OCI-LY1 (cell line): ENCODE measurements at regions not wholly inside any gene's neighbourhood (a gene's known extent, or its start where the extent isn't known, plus 50 kb on each side); places are given as distances from the start of the nearest gene placed in this dataset.

ENCODE experiments used
- H2AFZ ChIP-seq: fragments of 200-600 bp; sonication (generic), shearing (Covaris generic); 2 replicates; pipeline ENCODE4 v1.6.0; 2014; ENCODE audit warnings: antibody characterized with exemption, mild to moderate bottlenecking, low read length
- H3F3A ChIP-seq: fragments of 200-600 bp; sonication (generic), shearing (Covaris generic); 2 replicates; pipeline ENCODE4 v1.6.0; 2014; ENCODE audit warnings: mild to moderate bottlenecking, antibody characterized with exemption, low read length, moderate library complexity; ENCODE audit not compliant: insufficient read depth
- H3K27ac ChIP-seq: fragments of 200-600 bp; sonication (generic); 2 replicates; pipeline ENCODE4 v1.5.1; 2014; ENCODE audit warnings: low read length, mixed run types, mild to moderate bottlenecking, low read depth; ENCODE audit not compliant: poor library complexity, severe bottlenecking
- H3K27me3 ChIP-seq: fragments of 200-600 bp; sonication (generic); 2 replicates; pipeline ENCODE4 v1.6.0; 2014; ENCODE audit warnings: antibody characterized with exemption, mild to moderate bottlenecking, low read length, moderate library complexity; ENCODE audit not compliant: insufficient read depth
- H3K36me3 ChIP-seq: fragments of 200-600 bp; sonication (generic); 2 replicates; pipeline ENCODE4 v1.6.1; 2014; ENCODE audit warnings: mild to moderate bottlenecking, antibody characterized with exemption, low read length, moderate library complexity, mixed read lengths; ENCODE audit not compliant: insufficient read depth
- H3K4me1 ChIP-seq: fragments of 200-600 bp; sonication (generic); 2 replicates; pipeline ENCODE4 v1.5.1; 2014; ENCODE audit warnings: mild to moderate bottlenecking, low read length, moderate library complexity; ENCODE audit not compliant: insufficient read depth, severe bottlenecking
- H3K4me2 ChIP-seq: fragments of 200-600 bp; sonication (generic), shearing (Covaris generic); 2 replicates; pipeline ENCODE4 v1.6.1; 2014; ENCODE audit warnings: low read length
- H3K4me3 ChIP-seq: fragments of 200-600 bp; sonication (generic); 2 replicates; pipeline ENCODE4 v1.5.1; 2014; ENCODE audit warnings: low read length, low read depth, mild to moderate bottlenecking, mixed read lengths; ENCODE audit not compliant: poor library complexity, severe bottlenecking
- H3K79me2 ChIP-seq: fragments of 200-600 bp; shearing (Covaris generic); 2 replicates; pipeline ENCODE4 v1.6.1; 2016; ENCODE audit warnings: mixed run types, low read length, mixed read lengths; ENCODE audit not compliant: insufficient read depth
- H3K9ac ChIP-seq: fragments of 200-600 bp; sonication (generic), shearing (Covaris generic); 2 replicates; pipeline ENCODE4 v1.6.1; 2014; ENCODE audit warnings: mild to moderate bottlenecking, low read length, mixed read lengths
- H3K9me2 ChIP-seq: fragments of 200-600 bp; sonication (generic), shearing (Covaris generic); 2 replicates; pipeline ENCODE4 v1.6.1; 2014; ENCODE audit warnings: low read depth, mild to moderate bottlenecking, low read length, mixed read lengths
- H3K9me3 ChIP-seq: fragments of 200-600 bp; shearing (Covaris generic); 2 replicates; pipeline ENCODE4 v1.6.1; 2014; ENCODE audit warnings: low read length, mixed read lengths
- H4K20me1 ChIP-seq: fragments of 200-600 bp; sonication (generic), shearing (Covaris generic); 2 replicates; pipeline ENCODE4 v1.6.0; 2016; ENCODE audit warnings: mild to moderate bottlenecking, low read length; ENCODE audit not compliant: insufficient read depth
- EZH2 ChIP-seq: fragments of 200-600 bp; sonication (generic), shearing (Covaris generic); IDR thresholded peaks from 2 replicates; pipeline ENCODE4 v1.8.0; 2017; ENCODE audit warnings: borderline replicate concordance, mixed run types, mild to moderate bottlenecking, antibody characterized with exemption, low read length, moderate library complexity, mixed read lengths
- TF ChIP-seq, protein P1 (sequence below): fragments of 200-600 bp; sonication (generic), shearing (Covaris generic); IDR thresholded peaks from 2 replicates; pipeline ENCODE4 v1.5.1; 2017; ENCODE audit warnings: mild to moderate bottlenecking, antibody characterized with exemption, low read length, moderate library complexity, mixed read lengths

DNA sequence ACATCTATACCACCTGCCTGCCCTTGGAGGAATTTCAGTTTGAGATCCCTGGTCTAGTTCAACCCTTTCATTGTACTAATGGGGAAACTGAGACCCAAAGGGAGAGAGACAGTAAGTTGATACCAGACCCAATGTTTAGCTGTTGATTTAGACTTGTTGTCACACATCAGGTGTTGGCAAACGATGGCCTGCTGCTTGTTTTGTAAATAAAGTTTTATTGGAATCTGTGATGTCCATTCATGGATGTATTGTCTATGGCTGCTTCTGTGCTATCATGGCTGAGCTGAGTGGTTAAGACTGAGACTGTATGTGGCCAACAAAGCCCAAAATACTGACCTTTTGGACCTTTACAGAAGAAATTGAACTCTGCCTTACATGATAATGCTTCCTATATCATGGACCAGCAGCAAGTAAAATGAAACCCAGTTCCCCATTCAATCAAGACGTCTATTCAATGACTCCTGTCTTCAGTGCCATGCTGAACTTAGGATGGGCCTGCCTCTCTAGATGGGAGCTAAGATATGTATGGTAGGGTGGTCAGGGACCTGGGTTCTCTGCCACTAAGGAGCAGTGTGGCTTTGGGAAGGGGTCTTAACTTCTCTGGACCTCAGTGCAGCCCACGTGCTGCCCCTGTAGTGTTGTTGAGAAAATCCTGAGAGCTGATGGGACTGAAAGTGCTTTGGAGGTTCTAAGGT lies 111.0 kb downstream of the IRX5 start:
- no peaks in the 10 kb centered on the region for H3K4me1 ChIP-seq
- TF ChIP-seq, protein P1, sequence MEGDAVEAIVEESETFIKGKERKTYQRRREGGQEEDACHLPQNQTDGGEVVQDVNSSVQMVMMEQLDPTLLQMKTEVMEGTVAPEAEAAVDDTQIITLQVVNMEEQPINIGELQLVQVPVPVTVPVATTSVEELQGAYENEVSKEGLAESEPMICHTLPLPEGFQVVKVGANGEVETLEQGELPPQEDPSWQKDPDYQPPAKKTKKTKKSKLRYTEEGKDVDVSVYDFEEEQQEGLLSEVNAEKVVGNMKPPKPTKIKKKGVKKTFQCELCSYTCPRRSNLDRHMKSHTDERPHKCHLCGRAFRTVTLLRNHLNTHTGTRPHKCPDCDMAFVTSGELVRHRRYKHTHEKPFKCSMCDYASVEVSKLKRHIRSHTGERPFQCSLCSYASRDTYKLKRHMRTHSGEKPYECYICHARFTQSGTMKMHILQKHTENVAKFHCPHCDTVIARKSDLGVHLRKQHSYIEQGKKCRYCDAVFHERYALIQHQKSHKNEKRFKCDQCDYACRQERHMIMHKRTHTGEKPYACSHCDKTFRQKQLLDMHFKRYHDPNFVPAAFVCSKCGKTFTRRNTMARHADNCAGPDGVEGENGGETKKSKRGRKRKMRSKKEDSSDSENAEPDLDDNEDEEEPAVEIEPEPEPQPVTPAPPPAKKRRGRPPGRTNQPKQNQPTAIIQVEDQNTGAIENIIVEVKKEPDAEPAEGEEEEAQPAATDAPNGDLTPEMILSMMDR: no peak
- no peak for TF ChIP-seq EZH2
- H3K79me2 ChIP-seq: no peaks in the 10 kb centered on the region
- H3K27me3 ChIP-seq: no peaks in the 10 kb centered on the region; the same call in 1 of the 2 replicates
- no peaks in the 10 kb centered on the region for H3K36me3 ChIP-seq
- H3K27ac ChIP-seq: no peak overlapping the region
- H3K9me3 ChIP-seq: no peaks in the 10 kb centered on the region
- H3F3A ChIP-seq: no peaks in the 10 kb centered on the region
- no peak overlapping the region for H3K4me2 ChIP-seq
- H2AFZ ChIP-seq: no peak overlapping the region
- no peaks in the 10 kb centered on the region for H3K9me2 ChIP-seq
- H4K20me1 ChIP-seq: no peaks in the 10 kb centered on the region
- H3K9ac ChIP-seq: no peak overlapping the region
- no peak overlapping the region for H3K4me3 ChIP-seq

DNA sequence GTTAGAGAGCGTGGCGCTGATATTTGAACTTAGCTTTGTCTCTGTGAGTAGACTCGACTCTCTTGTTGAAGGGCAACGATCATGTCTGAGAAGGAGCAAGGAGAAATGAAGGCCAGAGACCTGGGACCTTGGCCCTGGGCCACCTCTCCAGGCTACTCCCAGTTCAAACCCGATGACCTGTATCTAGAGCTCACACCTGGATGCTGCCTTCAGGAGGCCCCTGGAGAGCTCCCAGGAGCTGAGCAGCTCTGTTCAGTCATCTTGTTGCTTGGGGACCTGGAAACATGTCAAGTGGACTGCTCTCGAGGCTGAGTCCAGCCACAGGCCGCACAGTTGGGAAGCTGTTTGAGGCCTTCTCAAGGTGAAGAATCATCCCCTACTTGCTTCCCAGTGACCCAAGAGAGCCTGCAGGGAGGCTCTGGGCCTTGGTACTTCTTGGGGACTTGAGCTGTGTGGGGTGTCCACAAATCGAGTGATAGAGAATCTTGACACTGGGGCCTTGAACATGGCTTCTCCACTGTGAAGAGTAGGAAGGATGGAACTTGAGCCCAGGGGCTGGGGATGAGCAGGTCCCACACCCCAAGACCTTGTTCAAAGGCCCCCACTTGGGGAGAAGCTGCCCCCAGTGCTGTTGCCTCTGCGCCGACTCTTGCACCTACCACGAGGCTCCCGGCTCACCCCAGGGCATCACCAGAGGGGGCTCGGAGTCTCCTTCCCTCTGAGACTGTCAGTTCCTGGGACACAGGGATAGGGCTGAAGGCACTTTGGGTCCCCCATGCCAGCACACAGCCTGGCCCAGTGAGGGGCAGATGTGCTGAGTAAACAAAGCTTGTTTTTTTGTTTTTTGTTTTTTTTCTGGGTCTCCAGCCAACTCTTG lies 112.1 kb downstream of the IRX5 start:
- no peaks in the 10 kb centered on the region for H3F3A ChIP-seq
- H3K27me3 ChIP-seq: no peaks in the 10 kb centered on the region; the same call in 1 of the 2 replicates
- no peaks in the 10 kb centered on the region for H3K9me2 ChIP-seq
- no peaks in the 10 kb centered on the region for H4K20me1 ChIP-seq
- H3K4me3 ChIP-seq: no peak overlapping the region
- H3K4me2 ChIP-seq: no peak overlapping the region
- no peak overlapping the region for H3K9ac ChIP-seq
- no peaks in the 10 kb centered on the region for H3K79me2 ChIP-seq
- H3K36me3 ChIP-seq: no peaks in the 10 kb centered on the region
- no peak overlapping the region for H3K27ac ChIP-seq
- H2AFZ ChIP-seq: no peak overlapping the region
- H3K4me1 ChIP-seq: no peaks in the 10 kb centered on the region
- no peak for TF ChIP-seq EZH2
- TF ChIP-seq, protein P1: no peak
- no peaks in the 10 kb centered on the region for H3K9me3 ChIP-seq

DNA sequence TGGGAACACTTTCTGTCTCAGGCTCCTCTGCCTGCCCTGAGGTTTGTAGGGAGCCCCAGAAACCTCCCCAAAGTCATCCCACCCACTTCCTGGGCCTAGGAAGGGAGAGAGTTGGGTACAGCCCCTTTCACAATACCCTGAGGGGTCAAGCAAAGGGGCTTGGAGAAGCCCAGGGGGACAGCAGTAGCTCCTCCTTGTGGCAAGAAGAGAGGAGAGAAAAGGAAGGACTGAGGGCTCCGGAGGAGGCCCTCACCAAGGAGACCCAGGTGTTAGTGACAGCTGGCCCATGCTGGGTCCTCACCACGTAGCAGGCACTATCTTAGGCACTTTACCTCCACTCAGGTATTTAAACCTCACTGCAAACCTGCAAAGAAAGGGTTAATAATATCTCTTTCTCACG lies 112.8 kb downstream of the IRX5 start:
- Histone ChIP-seq H3K4me2 (no peak overlapping the region), H3K27ac (no peak overlapping the region), H3K9me3 (no peaks in the 10 kb centered on the region), H3K79me2 (no peaks in the 10 kb centered on the region), H2AFZ (no peak overlapping the region), H3K9me2 (no peaks in the 10 kb centered on the region), H3F3A (no peaks in the 10 kb centered on the region), H3K36me3 (no peaks in the 10 kb centered on the region), H3K27me3 (no peaks in the 10 kb centered on the region; the same call in 1 of the 2 replicates), H3K4me3 (no peak overlapping the region), H4K20me1 (no peaks in the 10 kb centered on the region), H3K4me1 (no peaks in the 10 kb centered on the region), H3K9ac (no peak overlapping the region)
- TF ChIP-seq, protein P1: no peak
- TF ChIP-seq EZH2: no peak
